GM19043 (cell line): ENCODE measurements at regions not wholly inside any gene's neighbourhood (a gene's known extent, or its start where the extent isn't known, plus 50 kb on each side); places are given as distances from the start of the nearest gene placed in this dataset.
"Not testable (repeated sequence)": the region's sequence is repeated elsewhere in the genome, so short reads cannot be mapped to it uniquely, and the experiment has no call there.

ENCODE experiments used
- ATAC-seq: cut with Tn5 transposase; IDR thresholded peaks from one replicate; pipeline ENCODE4 v1.9.1; 2021; ENCODE audit warnings: low read depth; ENCODE audit not compliant: unreplicated experiment

GRCh38 chr3:117837391-117837790, 1127.8 kb downstream of the TUSC7 start:
- no peak for ATAC-seq

- no peak for ATAC-seq
Measured at GRCh38 chr3:117842086-117842485, 1132.5 kb downstream of the TUSC7 start.

GRCh38 chr3:117843356-117843755, 1133.8 kb downstream of the TUSC7 start:
- ATAC-seq = no peak

- no peak for ATAC-seq
Measured at GRCh38 chr3:117844676-117845075, 1135.1 kb downstream of the TUSC7 start.

- ATAC-seq = no peak
Measured at GRCh38 chr3:117846238-117846637, 1136.7 kb downstream of the TUSC7 start.

- no peak for ATAC-seq
Measured at GRCh38 chr3:117848606-117849005, 1139.0 kb downstream of the TUSC7 start.

GRCh38 chr3:117853923-117854668, 1144.5 kb downstream of the TUSC7 start:
- ATAC-seq = no peak

GRCh38 chr3:117856354-117856753, 1146.8 kb downstream of the TUSC7 start:
- no peak for ATAC-seq

GRCh38 chr3:117863146-117863545, 1153.6 kb downstream of the TUSC7 start:
- no peak for ATAC-seq

- ATAC-seq = no peak
Measured at GRCh38 chr3:117865338-117865737, 1155.8 kb downstream of the TUSC7 start.

- no peak for ATAC-seq
Measured at GRCh38 chr3:117868766-117869165, 1159.2 kb downstream of the TUSC7 start.

- no peak for ATAC-seq
Measured at GRCh38 chr3:117871934-117872333, 1162.4 kb downstream of the TUSC7 start.

GRCh38 chr3:117872594-117873248, 1161.9 kb downstream of the IGSF11 start:
- not testable (repeated sequence) for ATAC-seq

GRCh38 chr3:117873249-117873600, 1161.4 kb downstream of the IGSF11 start:
- no peak for ATAC-seq

- no peak for ATAC-seq
Measured at GRCh38 chr3:117874028-117874690, 1160.5 kb downstream of the IGSF11 start.

- no peak for ATAC-seq
Measured at GRCh38 chr3:117874904-117875874, 1159.5 kb downstream of the IGSF11 start.

GRCh38 chr3:117875887-117876286, 1158.8 kb downstream of the IGSF11 start:
- no peak for ATAC-seq

- ATAC-seq = no peak
Measured at GRCh38 chr3:117880638-117881037, 1154.0 kb downstream of the IGSF11 start.

GRCh38 chr3:117881210-117881609, 1153.4 kb downstream of the IGSF11 start:
- ATAC-seq = no peak

GRCh38 chr3:117885011-117885441, 1149.6 kb downstream of the IGSF11 start:
- ATAC-seq = no peak

- no peak for ATAC-seq
Measured at GRCh38 chr3:117886147-117886546, 1148.5 kb downstream of the IGSF11 start.
